SK-N-SH (cell line): ENCODE measurements at regions not wholly inside any gene's neighbourhood (a gene's known extent, or its start where the extent isn't known, plus 50 kb on each side); places are given as distances from the start of the nearest gene placed in this dataset.

ENCODE experiments used
- CHD2 ChIP-seq: fragments of 150-350 bp; IDR thresholded peaks from 2 replicates; pipeline ENCODE4 v1.6.1; 2018; ENCODE audit warnings: low read length; ENCODE audit not compliant: partially characterized antibody
- EP300 ChIP-seq, 2 experiments: IDR thresholded peaks; 2 replicates each; pipeline versions ENCODE4 v1.4.0 to v1.6.1; 2012; ENCODE audit warnings: borderline replicate concordance in 1 of 2, low read depth in 1 of 2, low read length in 1 of 2
- MXI1 ChIP-seq: IDR thresholded peaks from 2 replicates; pipeline ENCODE4 v1.6.1; 2012; ENCODE audit warnings: mild to moderate bottlenecking, low read depth, low read length, improper control_type of control experiment
- RFX5 ChIP-seq: IDR thresholded peaks from 2 replicates; pipeline ENCODE4 v1.6.1; 2012; ENCODE audit warnings: mild to moderate bottlenecking, improper control_type of control experiment, low read length
- TAF1 ChIP-seq: IDR thresholded peaks from 2 replicates; pipeline ENCODE4 v1.6.1; 2012; ENCODE audit warnings: low read depth, mild to moderate bottlenecking, low read length, moderate library complexity, borderline replicate concordance
- TF ChIP-seq, protein P1 (sequence below): fragments of 200-600 bp; sonication (generic); IDR thresholded peaks from 2 replicates; pipeline ENCODE4 v1.6.1; 2017; ENCODE audit warnings: antibody characterized with exemption, mild to moderate bottlenecking, moderate library complexity

DNA sequence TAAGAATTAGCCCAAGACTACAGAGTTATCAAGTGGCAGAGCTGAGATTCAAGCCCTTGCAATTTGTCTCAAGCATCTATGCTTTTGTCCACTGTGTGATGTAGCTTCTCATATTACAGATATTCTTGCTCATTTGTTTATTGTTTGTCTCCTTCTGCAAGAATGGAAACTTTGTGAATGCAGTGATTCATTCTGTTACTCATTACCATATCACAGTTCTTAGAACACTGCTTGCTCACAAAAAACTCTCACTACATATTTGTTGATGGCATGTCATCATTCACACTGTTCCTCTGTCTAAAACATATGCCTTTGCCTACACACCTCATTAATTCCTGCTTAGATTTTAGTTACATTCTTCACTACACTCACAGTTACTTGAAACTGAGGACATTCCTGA is 1198.9 kb downstream of the PLA2G4A start:
- TF ChIP-seq, protein P1, sequence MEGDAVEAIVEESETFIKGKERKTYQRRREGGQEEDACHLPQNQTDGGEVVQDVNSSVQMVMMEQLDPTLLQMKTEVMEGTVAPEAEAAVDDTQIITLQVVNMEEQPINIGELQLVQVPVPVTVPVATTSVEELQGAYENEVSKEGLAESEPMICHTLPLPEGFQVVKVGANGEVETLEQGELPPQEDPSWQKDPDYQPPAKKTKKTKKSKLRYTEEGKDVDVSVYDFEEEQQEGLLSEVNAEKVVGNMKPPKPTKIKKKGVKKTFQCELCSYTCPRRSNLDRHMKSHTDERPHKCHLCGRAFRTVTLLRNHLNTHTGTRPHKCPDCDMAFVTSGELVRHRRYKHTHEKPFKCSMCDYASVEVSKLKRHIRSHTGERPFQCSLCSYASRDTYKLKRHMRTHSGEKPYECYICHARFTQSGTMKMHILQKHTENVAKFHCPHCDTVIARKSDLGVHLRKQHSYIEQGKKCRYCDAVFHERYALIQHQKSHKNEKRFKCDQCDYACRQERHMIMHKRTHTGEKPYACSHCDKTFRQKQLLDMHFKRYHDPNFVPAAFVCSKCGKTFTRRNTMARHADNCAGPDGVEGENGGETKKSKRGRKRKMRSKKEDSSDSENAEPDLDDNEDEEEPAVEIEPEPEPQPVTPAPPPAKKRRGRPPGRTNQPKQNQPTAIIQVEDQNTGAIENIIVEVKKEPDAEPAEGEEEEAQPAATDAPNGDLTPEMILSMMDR: no peak
- TF ChIP-seq RFX5: no peak
- TF ChIP-seq MXI1: no peak
- TF ChIP-seq CHD2: no peak
- no peak for TF ChIP-seq TAF1
- TF ChIP-seq EP300 (IDR thresholded peaks at IDR 0.05; ENCODE audit: borderline replicate concordance in 1 of 2, low read depth in 1 of 2, low read length in 1 of 2): peak in 1 of 2 experiments; percentile 54; a peak in 1 of 4 replicates
